Right renal cortex interstitium (tissue), 3 donors: ENCODE measurements at regions not wholly inside any gene's neighbourhood (a gene's known extent, or its start where the extent isn't known, plus 50 kb on each side); places are given as distances from the start of the nearest gene placed in this dataset.

Experiments
- DNase-seq, 3 donors: peaks; one replicate each; pipeline ENCODE4 v3.0.0-alpha.2; 2013; ENCODE audit warnings: low read depth in 3 of 3, low spot score in 2 of 3

GRCh38 chr1:95415146-95415545, 181.1 kb downstream of the RWDD3 start:
- DNase-seq = no peak

GRCh38 chr1:95426772-95427171, 192.8 kb downstream of the RWDD3 start:
- no peak for DNase-seq

GRCh38 chr1:95427525-95427924, 193.5 kb downstream of the RWDD3 start:
- no peak for DNase-seq

- DNase-seq = no peak
Measured at GRCh38 chr1:95431235-95431634, 197.2 kb downstream of the RWDD3 start.

- no peak for DNase-seq
Measured at GRCh38 chr1:95435611-95436010, 201.6 kb downstream of the RWDD3 start.

GRCh38 chr1:95437011-95437410, 203.0 kb downstream of the RWDD3 start:
- DNase-seq = no peak

GRCh38 chr1:95437781-95438180, 203.8 kb downstream of the RWDD3 start:
- DNase-seq = no peak

GRCh38 chr1:95438218-95438948, 204.4 kb downstream of the RWDD3 start:
- no peak for DNase-seq

GRCh38 chr1:95440511-95440910, 206.5 kb downstream of the RWDD3 start:
- no peak for DNase-seq

GRCh38 chr1:95449516-95449915, 215.5 kb downstream of the RWDD3 start:
- DNase-seq = no peak

- no peak for DNase-seq
Measured at GRCh38 chr1:95451054-95451453, 217.0 kb downstream of the RWDD3 start.

- DNase-seq = no peak
Measured at GRCh38 chr1:95451904-95452303, 217.9 kb downstream of the RWDD3 start.

- no peak for DNase-seq
Measured at GRCh38 chr1:95453053-95453452, 219.0 kb downstream of the RWDD3 start.

- DNase-seq = no peak
Measured at GRCh38 chr1:95467036-95467435, 233.0 kb downstream of the RWDD3 start.

- DNase-seq = no peak
Measured at GRCh38 chr1:95475686-95476457, 241.9 kb downstream of the RWDD3 start.

GRCh38 chr1:95496307-95496706, 262.3 kb downstream of the RWDD3 start:
- DNase-seq = no peak

GRCh38 chr1:95496773-95497172, 262.8 kb downstream of the RWDD3 start:
- DNase-seq = no peak

- peak in 1 of 3 donors; percentile 1 for DNase-seq
Measured at GRCh38 chr1:95497566-95497965, 263.6 kb downstream of the RWDD3 start.

- no peak for DNase-seq
Measured at GRCh38 chr1:95503278-95504030, 269.4 kb downstream of the RWDD3 start.

GRCh38 chr1:95504321-95504720, 270.3 kb downstream of the RWDD3 start:
- DNase-seq = no peak

GRCh38 chr1:95506736-95507414, 272.9 kb downstream of the RWDD3 start:
- DNase-seq = no peak
